ENCODE measurements at regions not wholly inside any gene's neighbourhood (a gene's known extent, or its start where the extent isn't known, plus 50 kb on each side); places are given as distances from the start of the nearest gene placed in this dataset.
"Not testable (repeated sequence)": the region's sequence is repeated elsewhere in the genome, so short reads cannot be mapped to it uniquely, and the experiment has no call there.

- no peak for DNase-seq
These were observed 1584.2 kb downstream of the SLITRK1 start for GRCh38 chr13:82298106-82298505.

GRCh38 chr13:82294226-82294625, 1588.0 kb downstream of the SLITRK1 start:
- no peak for DNase-seq

DNA sequence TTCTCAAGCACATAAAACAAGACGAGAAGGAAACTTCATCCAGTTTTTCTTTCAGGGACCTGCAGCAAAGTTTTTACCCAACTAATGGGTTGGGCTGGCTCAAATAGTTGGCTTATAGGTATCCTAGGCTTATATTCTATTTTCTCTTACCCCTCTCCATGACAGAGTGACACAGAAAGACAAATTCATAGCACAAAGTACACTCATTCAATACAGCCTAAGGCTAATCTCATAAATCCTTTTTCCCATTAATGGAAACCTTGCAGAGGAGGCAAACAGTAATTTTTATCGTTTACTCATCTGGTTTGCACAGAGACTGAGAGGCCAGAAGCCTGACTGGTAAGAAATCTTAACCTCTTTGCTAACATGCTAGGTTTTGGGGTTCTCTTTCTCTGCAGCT, 1589.9 kb downstream of the SLITRK1 start:
- no peak for DNase-seq

DNA sequence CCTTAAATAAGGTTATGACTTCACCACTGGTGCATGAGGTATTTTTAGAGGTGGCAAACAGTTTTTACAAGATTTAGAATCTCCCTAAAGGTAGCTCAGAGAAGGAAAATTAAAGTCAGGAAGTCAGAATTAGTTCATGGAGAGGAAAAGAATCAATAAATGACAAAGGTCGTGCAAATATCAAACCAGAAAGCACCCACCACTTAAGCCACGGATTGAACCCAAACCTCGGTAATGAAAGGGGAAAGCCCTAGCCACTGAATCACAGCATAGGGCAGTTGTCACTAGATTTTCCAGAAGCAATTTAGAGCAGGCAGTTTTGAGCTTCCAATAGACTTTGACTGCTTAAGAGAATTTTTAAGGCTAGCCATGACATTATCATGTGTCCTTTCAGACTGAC, 1590.4 kb downstream of the SLITRK1 start:
- DNase-seq, result no peak

GRCh38 chr13:82275644-82276043, 1606.6 kb downstream of the SLITRK1 start:
- no peak for DNase-seq

- no peak for DNase-seq
These were observed 1623.0 kb downstream of the SLITRK1 start for GRCh38 chr13:82259284-82259683.

DNA sequence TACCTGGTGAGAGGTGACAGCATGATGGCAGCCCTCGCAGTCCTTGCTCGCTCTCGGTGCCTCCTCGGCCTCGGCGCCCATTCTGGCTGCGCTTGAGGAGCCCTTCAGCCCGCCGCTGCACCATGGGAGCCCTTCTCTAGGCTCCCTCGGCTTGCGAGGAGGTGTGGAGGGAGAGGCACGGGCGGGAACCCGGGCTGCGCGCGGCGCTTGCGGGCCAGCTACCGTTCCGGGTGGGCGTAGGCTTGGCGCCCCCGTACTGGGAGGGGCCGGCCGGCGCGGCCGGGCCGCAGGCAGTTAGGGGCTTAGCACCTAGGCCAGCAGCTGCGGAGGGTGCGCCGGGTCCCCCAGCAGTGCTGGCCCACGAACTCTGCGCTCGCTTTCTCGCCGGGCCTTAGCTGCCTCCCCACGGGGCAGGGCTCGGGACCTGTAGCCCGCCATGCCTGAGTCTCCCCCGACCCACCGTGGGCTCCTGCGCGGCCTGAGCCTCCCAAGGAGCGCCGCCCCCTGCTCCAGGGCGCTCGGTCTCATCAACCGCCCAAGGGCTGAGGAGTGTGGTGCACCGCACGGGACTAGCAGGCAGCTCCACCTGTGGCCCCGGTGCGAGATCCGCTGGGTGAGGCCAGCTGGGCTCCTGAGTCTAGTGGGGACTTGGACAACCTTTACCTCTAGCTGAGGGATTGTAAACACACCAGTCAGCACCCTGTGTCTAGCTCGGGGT, 1624.3 kb downstream of the SLITRK1 start:
- no peak for DNase-seq

DNA sequence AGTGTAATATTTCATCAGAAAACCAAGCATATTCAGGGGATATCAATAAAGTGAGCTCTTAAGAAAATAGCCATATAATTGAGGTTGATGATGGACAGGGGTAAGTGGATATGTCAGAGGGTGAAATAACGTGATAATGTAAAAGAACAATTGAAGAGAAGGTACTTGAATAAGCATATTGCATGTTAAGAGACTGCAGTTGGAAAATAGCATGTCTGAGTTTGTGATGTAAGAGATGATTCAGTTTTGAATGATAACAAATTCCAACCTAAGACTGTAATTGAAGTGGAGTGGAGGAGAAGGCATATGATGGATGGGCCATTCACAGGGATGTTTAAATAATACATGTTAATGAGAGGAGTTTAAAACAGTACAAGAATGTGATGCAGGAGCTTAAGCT, 1633.5 kb downstream of the SLITRK1 start:
- DNase-seq, result no peak

- DNase-seq, result no peak
These were observed 1636.4 kb downstream of the SLITRK1 start for GRCh38 chr13:82245860-82246259.

DNA sequence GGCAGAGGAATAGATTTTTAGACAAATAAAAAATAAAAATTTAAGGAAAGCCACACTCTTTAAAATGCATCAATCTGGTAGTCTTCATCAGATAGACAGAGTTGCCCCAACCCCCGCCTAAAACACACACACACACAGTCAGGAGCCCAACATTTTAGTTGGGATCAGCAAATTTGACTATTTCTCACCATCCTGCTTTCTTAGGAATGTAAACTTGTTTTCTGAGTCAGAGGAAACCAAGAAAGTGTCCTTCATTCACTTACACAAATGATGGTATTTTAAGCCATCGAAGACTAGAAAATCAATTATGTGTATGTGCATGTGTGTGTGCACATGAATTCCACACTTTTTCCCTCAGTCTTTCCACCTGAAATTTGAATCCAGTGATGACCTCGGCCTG, 1657.5 kb downstream of the SLITRK1 start:
- DNase-seq, result peak; percentile 76

DNA sequence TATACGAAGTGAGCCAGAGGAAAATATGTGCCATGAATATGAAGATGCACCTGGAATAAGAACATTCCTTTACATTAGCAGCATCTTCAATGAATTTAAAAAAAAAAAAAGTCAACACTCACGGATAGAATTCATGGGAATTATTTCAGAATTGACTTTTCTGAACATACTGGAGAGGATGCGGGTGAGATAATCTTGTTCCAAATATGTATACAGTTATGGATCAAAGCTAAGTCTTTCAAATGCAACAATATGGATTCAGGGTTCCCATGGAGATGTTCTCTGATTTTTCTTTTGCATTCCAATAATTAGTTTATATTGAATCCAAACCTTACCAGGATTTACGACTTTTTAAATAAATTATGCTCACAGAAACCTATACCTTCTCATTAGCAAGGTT, 1660.7 kb downstream of the SLITRK1 start:
- no peak for DNase-seq

GRCh38 chr13:82220641-82221040, 1661.6 kb downstream of the SLITRK1 start:
- no peak for DNase-seq

- no peak for DNase-seq
These were observed 1666.1 kb downstream of the SLITRK1 start for GRCh38 chr13:82216165-82216564.

GRCh38 chr13:82214341-82214740, 1667.9 kb downstream of the SLITRK1 start:
- no peak for DNase-seq

GRCh38 chr13:82206241-82206640, 1676.0 kb downstream of the SLITRK1 start:
- no peak for DNase-seq

- DNase-seq, result no peak
These were observed 1679.9 kb downstream of the SLITRK1 start for GRCh38 chr13:82202398-82202797.

- no peak for DNase-seq
These were observed 1686.2 kb downstream of the SLITRK1 start for GRCh38 chr13:82196087-82196486.

GRCh38 chr13:82187227-82187626, 1695.0 kb downstream of the SLITRK1 start:
- no peak for DNase-seq

DNA sequence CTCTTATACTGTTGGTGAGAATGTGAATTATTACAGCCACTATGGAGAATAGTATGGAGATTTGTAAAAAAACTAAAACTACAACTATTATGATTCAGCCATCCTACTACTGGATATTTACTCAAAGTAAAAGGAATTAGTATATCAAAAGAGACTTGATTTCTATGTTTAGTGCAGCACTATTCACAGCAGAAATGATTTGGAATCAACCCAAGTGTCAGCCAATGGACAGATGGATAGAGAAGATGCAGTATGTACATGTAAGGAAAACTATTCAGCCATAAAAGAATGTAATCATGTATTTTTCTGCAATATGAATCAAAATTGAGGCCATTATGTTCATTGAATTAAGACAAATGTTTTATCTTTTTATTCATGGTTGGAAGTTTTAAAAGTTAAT, 1705.5 kb downstream of the SLITRK1 start:
- no peak for DNase-seq

GRCh38 chr13:82165396-82166174, 1716.7 kb downstream of the SLITRK1 start:
- no peak for DNase-seq

DNA sequence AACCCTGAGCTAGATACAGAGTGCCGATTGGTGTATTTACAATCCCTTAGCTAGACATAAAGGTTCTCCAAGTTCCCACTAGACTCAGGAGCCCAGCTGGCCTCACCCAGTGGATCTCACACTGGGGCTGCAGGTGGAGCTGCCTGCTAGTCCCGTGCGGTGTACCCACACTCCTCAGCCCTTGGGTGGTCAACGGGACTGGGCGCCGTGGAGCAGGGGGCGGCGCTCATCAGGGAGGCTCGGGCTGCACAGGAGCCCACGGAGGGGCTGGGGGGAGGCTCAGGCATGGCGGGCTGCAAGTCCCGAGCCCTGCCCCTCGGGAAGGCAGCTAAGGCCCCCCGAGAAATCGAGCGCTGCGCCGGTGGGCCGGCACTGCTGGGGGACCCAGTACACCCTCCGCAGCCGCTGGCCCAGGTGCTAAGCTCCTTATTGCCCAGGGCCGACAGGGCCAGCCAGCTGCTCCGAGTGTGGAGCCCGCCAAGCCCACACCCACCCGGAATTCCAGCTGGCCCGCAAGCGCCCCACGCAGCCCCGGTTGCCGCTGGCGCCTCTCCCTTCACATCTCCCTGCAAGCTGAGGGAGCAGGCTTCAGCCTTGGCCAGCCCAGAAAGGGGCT, 1717.4 kb downstream of the SLITRK1 start:
- not testable (repeated sequence) for DNase-seq

GRCh38 chr13:82147526-82147925, 1734.7 kb downstream of the SLITRK1 start:
- DNase-seq, result peak; percentile 86

- peak; percentile 56 for DNase-seq
These were observed 1745.4 kb downstream of the SLITRK1 start for GRCh38 chr13:82136880-82137279.

- peak; percentile 22 for DNase-seq
These were observed 1753.0 kb downstream of the SLITRK1 start for GRCh38 chr13:82129281-82129680.

Data from HCEC 1CT (cell line).